HepG2 (cell line): ENCODE measurements at regions not wholly inside any gene's neighbourhood (a gene's known extent, or its start where the extent isn't known, plus 50 kb on each side); places are given as distances from the start of the nearest gene placed in this dataset.

Experiments
- ATAC-seq: fragments of 200-7000 bp; cut with Tn5 transposase; 3 replicates; pipeline ENCODE4 v1.9.1; 2020; ENCODE audit warnings: mild to moderate bottlenecking, moderate library complexity
- BruUV-seq: library from RNA; stranded (reverse); fragments of 400-500 nt; replicated peaks from 2 replicates; lab custom pipeline; 2021; lab: Mats Ljungman, UMichigan
- CTCF ChIA-PET: fragments of 300-600 bp; formaldehyde crosslinking; extraction: SDS; loops from one replicate; lab custom pipeline; 2021; ENCODE audit warnings: low total read pairs, inconsistent platforms, low intra/inter-chr PET ratio; lab: Yijun Ruan, JAX
- POLR2A ChIA-PET: fragments of 350-600 bp; sonication (Branson Sonifier 250); formaldehyde crosslinking; loops from one replicate; lab custom pipeline; 2020; ENCODE audit warnings: antibody characterized with exemption, inconsistent platforms; lab: Yijun Ruan, JAX
- DNase-seq: peaks from one replicate; pipeline ENCODE4 v3.0.0-alpha.2; 2015; ENCODE audit warnings: low spot score
- FAIRE-seq: peaks from 3 replicates; lab custom pipeline; 2011; peaks lifted over from hg19 to GRCh38; lab: Jason Lieb, UNC
- H2AFZ ChIP-seq: one replicate; pipeline ENCODE4 v1.6.1; 2011; ENCODE audit warnings: low read length, inconsistent platforms
- H3K27ac ChIP-seq: fragments of 300-600 bp; 3 replicates; pipeline ENCODE4 v1.8.0; 2011; ENCODE audit warnings: mixed run types, mild to moderate bottlenecking, mixed read lengths, low read length, inconsistent platforms; ENCODE audit not compliant: insufficient read depth; ENCODE audit errors: extremely low read length
- H3K27me3 ChIP-seq, 2 experiments: fragments of 200-600 bp in 1 of 2; 2 replicates in 1 of 2; 3 replicates in 1 of 2; pipeline versions ENCODE4 v1.6.0 to v1.8.0; 2011; ENCODE audit warnings: low read length in 2 of 2, mild to moderate bottlenecking in 2 of 2, moderate library complexity in 2 of 2, inconsistent platforms in 1 of 2; ENCODE audit not compliant: insufficient read depth in 2 of 2, control insufficient read depth in 1 of 2
- H3K36me3 ChIP-seq, 2 experiments: fragments of 200-600 bp in 1 of 2; replicated peaks in 1 of 2; 2 replicates in 1 of 2; 3 replicates in 1 of 2; pipeline versions ENCODE4 v1.5.1 to v1.8.0; 2011; ENCODE audit warnings: low read length in 2 of 2, inconsistent platforms in 1 of 2; ENCODE audit not compliant: insufficient read depth in 2 of 2, control insufficient read depth in 1 of 2
- H3K4me1 ChIP-seq: 2 replicates; pipeline ENCODE4 v1.5.1; 2012; ENCODE audit warnings: low read length, inconsistent platforms; ENCODE audit not compliant: insufficient read depth
- H3K4me2 ChIP-seq: 2 replicates; pipeline ENCODE4 v1.6.0; 2011; ENCODE audit warnings: low read depth, low read length, inconsistent platforms
- H3K4me3 ChIP-seq, 3 experiments: fragments of 200-600 bp in 1 of 3; sonication (generic), shearing (Covaris generic) in 1 of 3; replicated peaks in 1 of 3; 2 replicates each; pipeline ENCODE4 v1.5.1; 2011 to 2016; ENCODE audit warnings: low read length in 3 of 3, inconsistent platforms in 2 of 3, low read depth in 2 of 3, mild to moderate bottlenecking in 2 of 3, control low read depth in 1 of 3, mixed read lengths in 1 of 3; ENCODE audit not compliant: insufficient read depth in 1 of 3
- H3K79me2 ChIP-seq: one replicate; pipeline ENCODE4 v1.6.1; 2011; ENCODE audit warnings: low read length, inconsistent platforms; ENCODE audit not compliant: insufficient read depth
- H3K9ac ChIP-seq: 2 replicates; pipeline ENCODE4 v1.6.0; 2011; ENCODE audit warnings: mild to moderate bottlenecking, low read depth, low read length, inconsistent platforms; ENCODE audit not compliant: insufficient read depth
- H3K9me3 ChIP-seq: 2 replicates; pipeline ENCODE4 v1.5.1; 2012; ENCODE audit warnings: mild to moderate bottlenecking, low read length
- H4K20me1 ChIP-seq: 2 replicates; pipeline ENCODE4 v1.6.0; 2011; ENCODE audit warnings: inconsistent platforms, mild to moderate bottlenecking, low read length, moderate library complexity; ENCODE audit not compliant: insufficient read depth
- ZFAT ChIP-seq: sonication (generic); formaldehyde crosslinking; conservative IDR thresholded peaks from 2 replicates; pipeline ENCODE4 v1.8.1; 2023; ENCODE audit warnings: missing genetic modification reagents, inconsistent platforms
- ZNF382 ChIP-seq: sonication (generic); formaldehyde crosslinking; IDR thresholded peaks from 2 replicates; pipeline ENCODE4 v1.5.0; 2020; ENCODE audit warnings: missing genetic modification reagents, mild to moderate bottlenecking, borderline replicate concordance
- WGBS: methylation state at CpG from one replicate; pipeline ENCODE4 v1.1.6; 2017; ENCODE audit warnings: low lambda C conversion rate; 5-methylcytosine and 5-hydroxymethylcytosine counted together
- in situ Hi-C: cut with HindIII; loops from 2 replicates; pipeline ENCODE4 v1.10.0; 2017; ENCODE audit warnings: low pct_unique_long_range_greater_than_20kb; ENCODE audit not compliant: extremely low pct_ligation_motif_present
- intact Hi-C: fragments of 100-400 bp; cut with micrococcal nuclease; formaldehyde crosslinking; loops from one replicate; pipeline ENCODE4 v1.10.0; 2022; ENCODE audit not compliant: unreplicated experiment
- TF ChIP-seq, protein P1 (sequence below): sonication (generic); formaldehyde crosslinking; IDR thresholded peaks from 2 replicates; pipeline ENCODE4 v1.8.1; 2023; ENCODE audit warnings: missing genetic modification reagents, mild to moderate bottlenecking, borderline replicate concordance
- TF ChIP-seq, protein P2 (sequence below): sonication (generic); formaldehyde crosslinking; conservative IDR thresholded peaks from 2 replicates; pipeline ENCODE4 v1.4.0; 2020; ENCODE audit warnings: mild to moderate bottlenecking, missing genetic modification reagents, moderate library complexity
- TF ChIP-seq, protein P3 (sequence below): sonication (generic); formaldehyde crosslinking; IDR thresholded peaks from 2 replicates; pipeline ENCODE4 v1.9.0; 2021; ENCODE audit warnings: missing genetic modification reagents, mild to moderate bottlenecking, borderline replicate concordance

DNA sequence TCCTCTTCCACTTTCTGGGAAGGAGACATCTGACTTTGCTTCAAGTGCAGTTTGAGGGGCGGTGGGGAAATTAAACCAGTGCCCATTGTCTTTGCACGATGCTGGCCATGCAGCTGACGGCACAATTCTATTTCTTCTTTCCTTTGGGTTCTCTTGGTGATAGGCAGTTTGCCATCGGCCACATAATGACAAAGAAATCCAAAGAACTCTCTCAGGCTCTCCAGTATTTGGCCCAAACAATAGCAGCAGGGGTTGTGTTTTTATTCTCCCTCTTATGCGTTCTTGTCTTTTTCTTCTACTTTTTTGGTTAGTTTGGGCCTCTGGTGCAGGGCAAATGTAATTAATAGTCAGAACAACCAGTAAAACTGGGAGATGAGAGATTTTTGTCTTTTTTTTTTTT is 147.0 kb downstream of the EMX2 start:
- Histone ChIP-seq H3K4me2 (no peak overlapping the region), H3K4me3 (no peak overlapping the region), H3K27me3 (peaks cover 0 to 11% of the 10 kb centered on the region in 2 experiments; a peak in 2 of 5 replicates), H3K36me3 (no peaks in the 10 kb centered on the region), H3K27ac (no peak overlapping the region), H3K9ac (no peak overlapping the region), H3K9me3 (no peaks in the 10 kb centered on the region), H3K4me1 (no peaks in the 10 kb centered on the region), H4K20me1 (no peaks in the 10 kb centered on the region), H3K79me2 (no peaks in the 10 kb centered on the region), H2AFZ (no peak overlapping the region)
- intact Hi-C loops = no loop called here
- CTCF ChIA-PET = no interaction called here
- in situ Hi-C loops = no loop called here
- 10% methylated on average over 5 of the region's 5 CpGs for WGBS
- POLR2A ChIA-PET = no interaction called here
- ATAC-seq (no peak), FAIRE-seq (no peak), DNase-seq (no peak)
- no TSS peak for BruUV-seq
- TF ChIP-seq, protein P1, sequence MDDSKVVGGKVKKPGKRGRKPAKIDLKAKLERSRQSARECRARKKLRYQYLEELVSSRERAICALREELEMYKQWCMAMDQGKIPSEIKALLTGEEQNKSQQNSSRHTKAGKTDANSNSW (CRISPR knock-in tag) = no peak
- no peak for TF ChIP-seq ZNF382 (CRISPR knock-in tag)
- TF ChIP-seq, protein P2, sequence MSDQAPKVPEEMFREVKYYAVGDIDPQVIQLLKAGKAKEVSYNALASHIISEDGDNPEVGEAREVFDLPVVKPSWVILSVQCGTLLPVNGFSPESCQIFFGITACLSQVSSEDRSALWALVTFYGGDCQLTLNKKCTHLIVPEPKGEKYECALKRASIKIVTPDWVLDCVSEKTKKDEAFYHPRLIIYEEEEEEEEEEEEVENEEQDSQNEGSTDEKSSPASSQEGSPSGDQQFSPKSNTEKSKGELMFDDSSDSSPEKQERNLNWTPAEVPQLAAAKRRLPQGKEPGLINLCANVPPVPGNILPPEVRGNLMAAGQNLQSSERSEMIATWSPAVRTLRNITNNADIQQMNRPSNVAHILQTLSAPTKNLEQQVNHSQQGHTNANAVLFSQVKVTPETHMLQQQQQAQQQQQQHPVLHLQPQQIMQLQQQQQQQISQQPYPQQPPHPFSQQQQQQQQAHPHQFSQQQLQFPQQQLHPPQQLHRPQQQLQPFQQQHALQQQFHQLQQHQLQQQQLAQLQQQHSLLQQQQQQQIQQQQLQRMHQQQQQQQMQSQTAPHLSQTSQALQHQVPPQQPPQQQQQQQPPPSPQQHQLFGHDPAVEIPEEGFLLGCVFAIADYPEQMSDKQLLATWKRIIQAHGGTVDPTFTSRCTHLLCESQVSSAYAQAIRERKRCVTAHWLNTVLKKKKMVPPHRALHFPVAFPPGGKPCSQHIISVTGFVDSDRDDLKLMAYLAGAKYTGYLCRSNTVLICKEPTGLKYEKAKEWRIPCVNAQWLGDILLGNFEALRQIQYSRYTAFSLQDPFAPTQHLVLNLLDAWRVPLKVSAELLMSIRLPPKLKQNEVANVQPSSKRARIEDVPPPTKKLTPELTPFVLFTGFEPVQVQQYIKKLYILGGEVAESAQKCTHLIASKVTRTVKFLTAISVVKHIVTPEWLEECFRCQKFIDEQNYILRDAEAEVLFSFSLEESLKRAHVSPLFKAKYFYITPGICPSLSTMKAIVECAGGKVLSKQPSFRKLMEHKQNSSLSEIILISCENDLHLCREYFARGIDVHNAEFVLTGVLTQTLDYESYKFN = no peak
- TF ChIP-seq, protein P3, sequence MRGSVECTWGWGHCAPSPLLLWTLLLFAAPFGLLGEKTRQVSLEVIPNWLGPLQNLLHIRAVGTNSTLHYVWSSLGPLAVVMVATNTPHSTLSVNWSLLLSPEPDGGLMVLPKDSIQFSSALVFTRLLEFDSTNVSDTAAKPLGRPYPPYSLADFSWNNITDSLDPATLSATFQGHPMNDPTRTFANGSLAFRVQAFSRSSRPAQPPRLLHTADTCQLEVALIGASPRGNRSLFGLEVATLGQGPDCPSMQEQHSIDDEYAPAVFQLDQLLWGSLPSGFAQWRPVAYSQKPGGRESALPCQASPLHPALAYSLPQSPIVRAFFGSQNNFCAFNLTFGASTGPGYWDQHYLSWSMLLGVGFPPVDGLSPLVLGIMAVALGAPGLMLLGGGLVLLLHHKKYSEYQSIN (CRISPR knock-in tag) = no peak
- no peak for TF ChIP-seq ZFAT (CRISPR knock-in tag)
